ENCODE measurements at regions not wholly inside any gene's neighbourhood (a gene's known extent, or its start where the extent isn't known, plus 50 kb on each side); places are given as distances from the start of the nearest gene placed in this dataset.
"Not testable (repeated sequence)": the region's sequence is repeated elsewhere in the genome, so short reads cannot be mapped to it uniquely, and the experiment has no call there.

DNA sequence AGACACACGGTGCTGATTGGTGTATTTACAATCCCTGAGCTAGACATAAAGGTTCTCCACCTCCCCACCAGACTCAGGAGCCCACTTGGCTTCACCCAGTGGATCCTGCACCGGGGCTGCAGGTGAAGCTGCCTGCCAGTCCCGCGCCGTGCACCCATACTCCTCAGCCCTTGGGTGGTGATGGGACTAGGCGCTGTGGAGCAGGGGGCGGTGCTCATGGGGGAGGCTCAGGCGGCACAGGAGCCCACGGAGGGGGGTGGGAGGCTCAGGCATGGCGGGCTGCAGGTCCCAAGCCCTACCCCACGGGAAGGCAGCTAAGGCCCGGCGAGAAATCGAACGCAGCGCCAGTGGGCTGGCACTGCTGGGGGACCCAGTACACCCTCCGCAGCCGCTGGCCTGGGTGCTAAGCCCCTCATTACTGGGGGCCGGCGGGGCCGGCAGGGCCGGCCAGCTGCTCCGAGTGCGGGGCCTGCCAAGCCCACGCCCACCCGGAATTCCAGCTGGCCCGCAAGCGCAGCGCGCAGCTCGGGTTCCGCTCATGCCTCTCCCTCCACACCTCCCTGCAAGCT is 1447.2 kb downstream of the RAPGEF2 start:
- not testable (repeated sequence) for DNase-seq

GRCh38 chr4:160562661-160563060 is 1459.8 kb downstream of the RAPGEF2 start:
- no peak for DNase-seq

- DNase-seq = no peak
Measured at GRCh38 chr4:160563552-160564282, 1460.8 kb downstream of the RAPGEF2 start.

DNA sequence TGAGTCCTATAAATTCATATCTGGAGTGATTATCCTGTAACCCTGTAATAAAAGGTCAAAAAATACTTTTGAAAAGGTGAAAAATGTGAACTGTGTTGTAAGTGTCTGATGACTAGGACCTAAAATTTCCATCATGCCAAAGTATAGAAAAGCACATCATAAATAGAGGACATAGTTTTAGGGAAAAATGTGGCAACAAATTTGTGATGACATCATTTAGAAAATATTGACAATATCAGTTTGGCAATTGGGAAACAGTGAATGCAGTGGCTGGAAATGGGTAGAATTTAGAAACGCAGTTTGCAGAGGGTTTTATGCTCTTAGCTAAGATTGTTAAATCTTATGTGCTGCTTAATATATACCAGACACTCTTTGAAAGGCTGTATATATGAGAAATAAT is 1464.8 kb downstream of the RAPGEF2 start:
- DNase-seq = no peak

GRCh38 chr4:160570271-160570670 is 1467.4 kb downstream of the RAPGEF2 start:
- no peak for DNase-seq

- not testable (repeated sequence) for DNase-seq
Measured at GRCh38 chr4:160574272-160574671, 1471.4 kb downstream of the RAPGEF2 start.

GRCh38 chr4:160580581-160580980 is 1477.7 kb downstream of the RAPGEF2 start:
- no peak for DNase-seq

- no peak for DNase-seq
Measured at GRCh38 chr4:160592258-160592657, 1489.4 kb downstream of the RAPGEF2 start.

DNA sequence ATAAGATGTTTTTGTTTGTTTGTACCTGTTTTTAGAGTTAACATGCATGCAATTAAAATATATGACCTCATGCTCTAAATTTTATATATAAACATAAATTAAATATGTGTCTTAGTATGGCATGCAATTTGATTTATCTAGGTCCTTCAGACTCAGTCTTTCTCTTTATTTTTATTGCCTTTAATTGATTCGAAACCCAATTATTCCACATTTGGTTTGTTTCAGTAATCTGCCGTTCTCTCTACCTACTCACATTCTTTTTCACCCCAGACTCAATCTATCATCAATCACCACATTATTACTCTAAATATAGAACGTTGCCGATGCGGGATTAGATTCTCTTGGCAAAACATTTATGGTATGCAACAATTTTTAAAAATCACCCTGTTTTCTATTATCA is 1492.8 kb downstream of the RAPGEF2 start:
- DNase-seq = no peak

GRCh38 chr4:160604541-160604940 is 1501.7 kb downstream of the RAPGEF2 start:
- DNase-seq = no peak

DNA sequence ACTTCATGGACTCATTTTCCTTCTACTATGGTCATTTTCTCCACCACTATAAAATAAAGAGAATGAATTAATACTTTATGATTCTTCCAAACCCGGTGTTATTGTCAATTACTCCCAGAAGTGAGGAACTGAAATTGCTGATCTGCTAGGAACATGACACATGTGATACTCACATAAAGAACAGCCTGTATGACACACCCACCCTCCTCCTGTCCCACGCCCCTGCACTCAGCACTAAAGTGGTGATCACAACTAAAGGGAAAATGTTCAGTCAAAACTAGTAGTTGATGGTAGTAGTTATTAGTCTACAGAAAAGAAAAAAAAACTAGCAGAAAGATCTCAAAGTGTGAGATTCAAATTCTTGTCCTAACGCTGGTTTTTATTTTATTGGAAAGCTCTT is 1508.3 kb downstream of the RAPGEF2 start:
- no peak for DNase-seq

DNA sequence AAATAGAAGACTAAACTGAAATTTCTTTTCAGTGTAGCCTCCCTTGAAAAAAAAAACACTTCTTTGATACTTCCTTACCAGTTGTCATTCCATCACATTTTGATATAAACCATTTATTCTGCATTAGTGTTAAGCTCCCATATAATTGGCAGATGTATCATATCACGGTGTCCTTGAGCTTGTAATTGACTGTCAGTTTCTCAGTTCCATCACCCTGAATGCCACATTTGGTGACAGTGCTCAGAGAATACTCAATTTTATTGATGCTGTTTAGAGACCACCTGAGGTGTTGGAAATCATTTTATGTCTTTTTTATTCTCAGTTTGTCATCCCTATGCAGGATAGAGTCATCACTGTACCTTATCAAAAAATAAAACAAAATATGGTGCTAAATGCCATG is 1528.2 kb downstream of the RAPGEF2 start:
- DNase-seq = no peak

GRCh38 chr4:160652790-160653189 is 1511.0 kb downstream of the FSTL5 start:
- no peak for DNase-seq

DNA sequence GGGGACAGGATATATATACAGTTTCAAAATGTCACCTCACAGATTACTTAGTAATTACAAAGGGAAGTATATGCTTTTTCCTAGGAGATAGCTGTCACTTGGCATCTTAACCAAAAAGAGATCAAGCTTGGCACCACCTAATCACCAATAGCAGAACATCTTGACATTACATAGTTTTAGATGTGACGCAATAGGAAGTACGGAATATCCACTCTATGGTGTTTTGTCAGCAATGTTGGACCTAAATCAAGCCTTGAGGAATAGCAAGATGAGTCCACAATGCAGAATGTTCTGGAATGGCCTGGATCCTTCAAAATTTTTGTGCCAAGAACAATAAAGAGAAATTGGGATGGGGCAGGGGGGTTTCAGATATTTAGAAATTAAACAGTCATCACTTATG is 1488.2 kb downstream of the FSTL5 start:
- no peak for DNase-seq

DNA sequence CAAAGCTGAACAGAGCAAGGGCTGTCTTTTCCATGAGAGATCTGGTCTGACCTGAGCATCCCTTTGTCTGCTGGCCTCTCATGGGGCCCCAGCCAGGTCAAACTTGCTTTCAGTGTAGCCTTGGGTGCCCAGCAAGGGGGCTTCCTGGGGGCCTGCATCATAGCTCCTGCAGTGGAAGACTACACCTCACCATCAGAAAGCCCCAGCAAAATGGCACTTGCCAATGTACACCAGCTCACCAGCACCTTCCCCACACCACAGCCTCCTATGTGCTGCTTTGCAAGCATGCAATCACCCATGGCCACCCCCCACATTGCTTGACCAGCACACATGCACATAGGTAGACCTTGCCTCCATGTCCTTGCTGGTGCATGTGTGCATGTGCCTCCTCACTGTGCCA is 1478.1 kb downstream of the FSTL5 start:
- no peak for DNase-seq

DNA sequence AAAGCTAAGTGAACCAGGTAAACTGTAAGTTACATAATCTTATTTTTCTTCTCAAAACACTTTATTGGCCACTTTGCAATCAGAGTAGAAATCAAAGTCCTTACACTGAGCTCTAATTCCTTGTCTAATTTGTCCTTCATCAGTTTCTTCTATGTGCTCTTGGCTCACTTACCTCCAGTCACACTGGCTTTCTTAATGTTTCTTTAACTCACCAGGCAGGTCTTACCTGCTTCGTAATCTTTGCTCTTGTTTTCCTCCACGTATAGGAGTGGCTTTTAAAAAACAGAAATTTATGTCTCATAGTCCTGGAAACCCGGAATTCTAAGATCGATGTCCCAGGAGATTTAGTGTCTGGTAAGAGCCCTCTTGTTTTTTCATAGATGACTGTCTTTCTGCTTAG is 1462.1 kb downstream of the FSTL5 start:
- no peak for DNase-seq

GRCh38 chr4:160709026-160709425 is 1454.8 kb downstream of the FSTL5 start:
- no peak for DNase-seq

DNA sequence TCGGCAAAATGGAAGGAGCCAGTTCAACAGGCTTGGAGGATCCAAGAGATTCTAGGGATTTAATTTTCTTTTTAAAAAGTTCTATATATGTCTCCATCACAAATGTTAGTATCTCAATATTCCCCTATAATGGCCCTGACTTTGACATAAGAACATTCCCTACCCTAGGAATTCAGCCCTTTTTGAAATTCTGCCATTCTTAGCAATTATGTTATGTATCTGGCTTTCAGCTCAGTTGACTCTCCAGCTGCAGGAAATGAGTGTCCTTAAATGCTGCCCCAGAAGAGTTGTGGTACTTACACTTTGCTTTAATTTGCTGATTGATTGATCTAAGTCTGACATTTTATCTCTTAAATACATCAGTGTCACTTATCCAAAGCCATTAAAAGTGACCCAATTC is 1454.3 kb downstream of the FSTL5 start:
- no peak for DNase-seq

DNA sequence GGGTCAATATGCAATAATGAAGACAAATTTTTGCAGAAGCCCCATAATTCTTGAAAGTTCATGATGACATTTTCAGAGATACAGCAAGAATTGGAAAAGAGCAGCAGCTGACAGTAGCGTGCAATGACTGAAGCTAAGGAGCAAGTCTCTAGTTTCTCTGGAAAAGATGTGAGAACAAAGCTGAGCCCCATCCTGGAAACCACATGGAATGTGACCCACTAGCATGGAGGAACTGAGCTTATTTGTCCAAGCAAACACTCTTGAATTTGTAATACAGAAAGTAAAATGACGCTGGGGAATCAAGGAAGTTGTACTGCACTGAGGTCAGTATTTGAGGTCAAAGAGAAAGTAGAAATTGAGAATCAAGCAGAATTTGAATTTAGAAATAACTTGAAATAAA is 1447.2 kb downstream of the FSTL5 start:
- no peak for DNase-seq

DNA sequence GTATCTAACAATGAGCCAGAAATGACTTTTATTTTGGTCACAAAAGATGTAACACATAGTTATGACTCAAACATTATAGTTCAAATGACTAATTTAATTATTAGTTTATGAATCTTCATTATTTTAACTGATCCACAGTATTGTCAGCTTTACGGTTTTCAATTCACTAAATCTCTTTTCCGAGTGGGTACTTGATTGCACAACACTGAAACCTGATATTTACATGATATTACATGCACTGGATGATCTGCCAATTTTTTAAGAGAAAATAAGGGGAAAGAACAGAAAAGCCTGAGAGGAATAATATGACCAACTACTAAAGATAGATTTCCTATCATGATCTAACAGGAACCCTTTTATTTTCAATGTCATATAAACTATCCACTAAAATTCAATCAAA is 1446.0 kb downstream of the FSTL5 start:
- no peak for DNase-seq

- no peak for DNase-seq
Measured at GRCh38 chr4:160724063-160724462, 1439.7 kb downstream of the FSTL5 start.

DNA sequence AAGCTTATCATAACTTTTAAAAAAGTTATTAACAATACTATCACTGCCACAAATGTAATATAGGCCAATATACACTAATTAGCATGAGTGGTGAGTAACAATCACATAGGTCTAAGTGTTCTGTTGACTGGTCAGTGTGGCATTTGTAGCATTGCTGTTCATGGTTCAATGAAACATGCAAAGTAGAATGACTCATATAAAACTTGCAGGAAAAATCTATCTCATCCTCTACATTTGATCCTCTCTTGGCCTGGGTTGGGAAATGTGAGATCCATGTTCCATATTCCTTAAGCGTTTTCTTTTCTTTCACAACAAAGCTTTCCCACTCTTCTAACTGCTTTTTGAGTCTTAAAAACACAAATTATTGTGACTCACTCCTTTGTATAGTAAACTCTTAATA is 1418.7 kb downstream of the FSTL5 start:
- no peak for DNase-seq

DNA sequence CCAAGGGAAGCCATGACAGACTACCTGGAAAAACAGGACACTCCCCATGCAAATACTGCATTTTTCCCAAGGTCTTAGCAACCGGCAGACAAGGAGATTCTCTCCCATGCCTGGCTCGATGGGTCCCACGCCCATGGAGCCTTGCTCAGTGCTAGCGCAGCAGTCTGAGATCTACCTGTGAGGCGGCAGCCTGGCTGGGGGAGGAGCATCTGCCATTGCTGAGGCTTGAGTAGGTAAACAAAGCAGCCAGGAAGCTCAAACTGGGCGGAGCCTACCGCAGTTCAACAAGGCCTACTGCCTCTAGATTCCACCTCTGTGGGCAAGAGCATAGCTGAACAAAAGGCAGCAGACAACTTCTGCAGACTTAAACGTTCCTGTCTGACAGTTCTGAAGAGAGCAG is 1417.2 kb downstream of the FSTL5 start:
- not testable (repeated sequence) for DNase-seq

DNA sequence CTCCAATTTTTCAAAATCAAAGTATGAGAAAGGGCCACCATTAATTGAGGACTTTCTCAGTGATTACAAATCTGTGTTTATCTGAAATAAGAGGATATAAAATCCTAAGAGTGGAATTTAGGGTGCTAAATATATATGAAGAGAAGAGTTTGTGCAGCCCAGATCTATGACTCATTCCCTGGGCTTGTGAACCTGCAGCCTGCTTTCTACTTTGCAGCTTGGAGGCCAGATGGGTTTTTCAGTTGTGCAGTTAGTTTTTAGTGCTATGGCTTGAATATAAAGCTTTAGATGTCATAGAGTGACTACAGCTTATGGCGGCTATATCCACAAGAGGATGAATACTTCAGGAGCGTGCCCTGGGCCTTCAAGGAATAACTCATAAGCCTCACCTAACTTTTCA is 1391.1 kb downstream of the FSTL5 start:
- no peak for DNase-seq

DNA sequence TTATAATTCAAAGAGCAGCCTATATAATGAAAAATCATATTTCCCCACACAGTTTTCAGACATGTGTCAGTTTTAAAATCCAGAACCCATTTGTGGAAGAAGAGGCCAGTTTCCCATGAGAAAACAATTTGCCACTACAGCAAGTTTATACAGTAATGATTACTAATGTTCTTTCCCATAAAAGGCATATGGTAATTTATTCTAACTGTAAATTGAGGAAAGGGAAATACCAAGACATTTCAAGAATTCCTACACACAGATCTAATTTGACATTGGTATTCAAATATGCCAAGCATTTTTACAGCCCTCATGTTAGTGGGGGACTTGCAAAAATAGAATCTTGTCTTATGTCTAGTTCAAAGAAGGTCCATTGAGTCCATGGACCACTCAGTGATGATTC is 1368.6 kb downstream of the FSTL5 start:
- no peak for DNase-seq

Measured in NCI-H2171 treated with DMSO at 0.1 percent for 48 hours (cell line).